Panc1 (cell line): ENCODE measurements at regions not wholly inside any gene's neighbourhood (a gene's known extent, or its start where the extent isn't known, plus 50 kb on each side); places are given as distances from the start of the nearest gene placed in this dataset.

Experiments
- SIN3A ChIP-seq: IDR thresholded peaks from 2 replicates; pipeline ENCODE4 v1.6.1; 2012; ENCODE audit warnings: low read depth, mild to moderate bottlenecking, low read length, moderate library complexity, borderline replicate concordance; ENCODE audit not compliant: insufficient read depth
- TF ChIP-seq, protein P1 (sequence below): fragments of 450-650 bp; IDR thresholded peaks from 2 replicates; pipeline ENCODE4 v1.5.1; 2017; ENCODE audit warnings: mild to moderate bottlenecking

DNA sequence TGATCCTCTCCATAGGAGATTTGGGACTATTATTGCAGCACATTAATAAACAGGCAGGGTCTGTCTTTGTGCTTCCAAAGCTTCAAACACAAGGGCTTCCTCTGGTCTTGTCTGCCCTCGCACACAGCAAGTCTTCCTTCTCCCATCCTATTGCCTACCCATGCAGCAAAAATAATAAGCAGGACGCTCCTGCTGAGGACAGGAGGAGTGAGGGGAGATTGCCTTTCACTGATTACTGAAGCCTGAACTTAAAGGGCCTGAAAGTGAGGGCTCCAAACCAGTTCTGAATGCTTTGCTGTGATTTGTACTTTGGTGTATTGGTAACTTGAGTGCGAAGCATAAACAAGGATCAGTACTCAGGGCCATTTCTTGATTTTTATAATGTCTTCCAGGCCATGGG, 197.6 kb upstream of the XYLT1 start:
- TF ChIP-seq SIN3A, result no peak
- TF ChIP-seq, protein P1, sequence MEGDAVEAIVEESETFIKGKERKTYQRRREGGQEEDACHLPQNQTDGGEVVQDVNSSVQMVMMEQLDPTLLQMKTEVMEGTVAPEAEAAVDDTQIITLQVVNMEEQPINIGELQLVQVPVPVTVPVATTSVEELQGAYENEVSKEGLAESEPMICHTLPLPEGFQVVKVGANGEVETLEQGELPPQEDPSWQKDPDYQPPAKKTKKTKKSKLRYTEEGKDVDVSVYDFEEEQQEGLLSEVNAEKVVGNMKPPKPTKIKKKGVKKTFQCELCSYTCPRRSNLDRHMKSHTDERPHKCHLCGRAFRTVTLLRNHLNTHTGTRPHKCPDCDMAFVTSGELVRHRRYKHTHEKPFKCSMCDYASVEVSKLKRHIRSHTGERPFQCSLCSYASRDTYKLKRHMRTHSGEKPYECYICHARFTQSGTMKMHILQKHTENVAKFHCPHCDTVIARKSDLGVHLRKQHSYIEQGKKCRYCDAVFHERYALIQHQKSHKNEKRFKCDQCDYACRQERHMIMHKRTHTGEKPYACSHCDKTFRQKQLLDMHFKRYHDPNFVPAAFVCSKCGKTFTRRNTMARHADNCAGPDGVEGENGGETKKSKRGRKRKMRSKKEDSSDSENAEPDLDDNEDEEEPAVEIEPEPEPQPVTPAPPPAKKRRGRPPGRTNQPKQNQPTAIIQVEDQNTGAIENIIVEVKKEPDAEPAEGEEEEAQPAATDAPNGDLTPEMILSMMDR, result no peak
